ENCODE measurements at regions not wholly inside any gene's neighbourhood (a gene's known extent, or its start where the extent isn't known, plus 50 kb on each side); places are given as distances from the start of the nearest gene placed in this dataset.
"Not testable (repeated sequence)": the region's sequence is repeated elsewhere in the genome, so short reads cannot be mapped to it uniquely, and the experiment has no call there.

- H3K4me3 ChIP-seq, result no peak overlapping the region
- no peaks in the 10 kb centered on the region for H4K20me1 ChIP-seq
- no peaks in the 10 kb centered on the region for H3K9me3 ChIP-seq
- no peaks in the 10 kb centered on the region for H3K36me3 ChIP-seq
- H3K4me2 ChIP-seq, result peak overlapping the region; percentile 79
- TF ChIP-seq Cebpa-rat (IDR thresholded peaks at IDR 0.05), result no peak
- no peak overlapping the region for H3K27ac ChIP-seq
- peaks cover 73% of the 10 kb centered on the region for H3K4me1 ChIP-seq
- no peaks in the 10 kb centered on the region for H3K27me3 ChIP-seq
- H3K9ac ChIP-seq, result no peak overlapping the region
These were observed 166.5 kb downstream of the LAT start for GRCh38 chr16:29151317-29151716.

DNA sequence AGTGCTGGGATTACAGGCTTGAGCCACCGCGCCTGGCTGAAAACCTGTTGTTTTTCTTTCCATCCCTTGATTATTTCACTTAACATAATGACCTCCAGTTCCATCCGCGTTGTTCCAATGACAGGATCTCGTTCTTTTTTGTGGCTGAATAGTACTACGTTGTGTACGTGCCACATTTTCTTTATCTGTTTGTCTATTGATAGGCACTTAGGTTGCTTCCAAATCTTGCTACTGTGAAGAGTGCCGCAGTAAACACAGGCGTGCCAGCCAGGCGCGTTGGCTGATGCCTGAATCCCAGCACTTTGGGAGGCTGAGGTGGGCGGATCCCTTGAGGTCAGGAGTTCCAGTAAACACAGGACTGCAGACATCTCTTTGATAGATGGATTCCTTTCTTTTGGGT lies 165.1 kb downstream of the LAT start:
- not testable (repeated sequence) for H3K9me3 ChIP-seq, H3K27ac ChIP-seq, H3K27me3 ChIP-seq, H3K36me3 ChIP-seq, H4K20me1 ChIP-seq, H3K9ac ChIP-seq, H3K4me3 ChIP-seq
- Histone ChIP-seq H3K4me2 (peak overlapping the region; percentile 73), H3K4me1 (peaks cover 59% of the 10 kb centered on the region)

GRCh38 chr16:29148867-29149272 lies 164.0 kb downstream of the LAT start:
- no peaks in the 10 kb centered on the region for H3K9me3 ChIP-seq
- no peak overlapping the region for H3K27ac ChIP-seq
- TF ChIP-seq Cebpa-rat (IDR thresholded peaks at IDR 0.05), result no peak
- no peak overlapping the region for H3K4me3 ChIP-seq
- peaks cover 49% of the 10 kb centered on the region for H3K4me1 ChIP-seq
- no peaks in the 10 kb centered on the region for H4K20me1 ChIP-seq
- H3K9ac ChIP-seq, result no peak overlapping the region
- H3K27me3 ChIP-seq, result no peaks in the 10 kb centered on the region
- H3K36me3 ChIP-seq, result no peaks in the 10 kb centered on the region
- peak overlapping the region; percentile 73 for H3K4me2 ChIP-seq

GRCh38 chr16:29148131-29148691 lies 163.4 kb downstream of the LAT start:
- Histone ChIP-seq H3K9me3 (no peaks in the 10 kb centered on the region), H3K4me1 (peaks cover 42% of the 10 kb centered on the region), H3K4me2 (peak overlapping the region; percentile 73), H3K27me3 (no peaks in the 10 kb centered on the region), H3K27ac (no peak overlapping the region), H3K4me3 (no peak overlapping the region), H4K20me1 (no peaks in the 10 kb centered on the region), H3K9ac (no peak overlapping the region), H3K36me3 (no peaks in the 10 kb centered on the region)
- no peak for TF ChIP-seq Cebpa-rat (IDR thresholded peaks at IDR 0.05)

GRCh38 chr16:29147710-29148109 lies 162.9 kb downstream of the LAT start:
- peaks cover 37% of the 10 kb centered on the region for H3K4me1 ChIP-seq
- H3K27ac ChIP-seq, H3K9ac ChIP-seq, H3K4me2 ChIP-seq, H3K36me3 ChIP-seq, H3K9me3 ChIP-seq, H3K27me3 ChIP-seq, H4K20me1 ChIP-seq, H3K4me3 ChIP-seq: not testable (repeated sequence)

- not testable (repeated sequence) for H3K4me3 ChIP-seq, H3K4me2 ChIP-seq
- H3K4me1 ChIP-seq, result peaks cover 30% of the 10 kb centered on the region
These were observed 162.2 kb downstream of the LAT start for GRCh38 chr16:29146808-29147643.

GRCh38 chr16:29146266-29146665 lies 161.4 kb downstream of the LAT start:
- H3K4me2 ChIP-seq, result no peak overlapping the region

More at GRCh38 chr16:29146808-29147643, 162.2 kb downstream of the LAT start:
- not testable (repeated sequence) for H3K9me3 ChIP-seq, H3K36me3 ChIP-seq, H3K27me3 ChIP-seq, H4K20me1 ChIP-seq, H3K9ac ChIP-seq, H3K27ac ChIP-seq

GRCh38 chr16:29145486-29146225 lies 160.8 kb downstream of the LAT start:
- not testable (repeated sequence) for H3K9me3 ChIP-seq, H3K9ac ChIP-seq, H3K4me3 ChIP-seq, H3K36me3 ChIP-seq, H3K27ac ChIP-seq, H4K20me1 ChIP-seq, H3K27me3 ChIP-seq, H3K4me2 ChIP-seq
- peaks cover 21% of the 10 kb centered on the region for H3K4me1 ChIP-seq

More at GRCh38 chr16:29146266-29146665, 161.4 kb downstream of the LAT start:
- no peaks in the 10 kb centered on the region for H3K36me3 ChIP-seq
- no peaks in the 10 kb centered on the region for H4K20me1 ChIP-seq
- H3K4me3 ChIP-seq, result no peak overlapping the region
- H3K4me1 ChIP-seq, result peaks cover 23% of the 10 kb centered on the region
- H3K9ac ChIP-seq, result no peak overlapping the region
- no peaks in the 10 kb centered on the region for H3K27me3 ChIP-seq
- H3K27ac ChIP-seq, result no peak overlapping the region
- H3K9me3 ChIP-seq, result no peaks in the 10 kb centered on the region
- TF ChIP-seq Cebpa-rat (IDR thresholded peaks at IDR 0.05), result no peak

GRCh38 chr16:29145086-29145485 lies 160.2 kb downstream of the LAT start:
- H3K36me3 ChIP-seq, H4K20me1 ChIP-seq, H3K4me3 ChIP-seq, H3K9me3 ChIP-seq, H3K9ac ChIP-seq, H3K27ac ChIP-seq, H3K27me3 ChIP-seq, H3K4me2 ChIP-seq: not testable (repeated sequence)
- peaks cover 21% of the 10 kb centered on the region for H3K4me1 ChIP-seq

GRCh38 chr16:29144669-29145062 lies 159.8 kb downstream of the LAT start:
- H4K20me1 ChIP-seq, H3K9ac ChIP-seq, H3K4me2 ChIP-seq, H3K27ac ChIP-seq, H3K9me3 ChIP-seq, H3K4me3 ChIP-seq, H3K27me3 ChIP-seq, H3K36me3 ChIP-seq: not testable (repeated sequence)
- peaks cover 17% of the 10 kb centered on the region for H3K4me1 ChIP-seq

GRCh38 chr16:29143739-29144668 lies 159.2 kb downstream of the LAT start:
- H3K4me3 ChIP-seq, H3K27me3 ChIP-seq, H3K4me2 ChIP-seq, H3K27ac ChIP-seq, H4K20me1 ChIP-seq, H3K36me3 ChIP-seq, H3K9me3 ChIP-seq, H3K9ac ChIP-seq: not testable (repeated sequence)
- H3K4me1 ChIP-seq, result peaks cover 10% of the 10 kb centered on the region

DNA sequence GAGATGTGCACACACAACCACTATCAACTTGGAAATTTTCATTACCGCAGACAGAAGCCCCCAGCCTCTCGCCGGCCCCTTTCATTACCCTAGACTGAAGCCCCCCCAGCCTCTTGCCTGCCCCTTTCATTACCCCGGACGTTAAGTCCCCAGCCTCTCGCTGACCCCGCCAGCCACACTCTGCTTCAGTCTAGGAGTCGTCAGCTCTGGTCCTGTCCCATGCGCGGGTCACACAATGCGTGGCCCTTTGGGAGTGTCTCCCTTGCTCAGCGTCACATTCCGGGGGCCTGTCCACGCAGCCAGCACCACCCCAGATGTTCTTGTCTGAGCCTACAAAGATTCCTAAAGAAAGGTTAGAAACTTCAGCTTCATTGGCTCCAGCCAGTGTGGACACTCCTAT lies 157.7 kb downstream of the LAT start:
- not testable (repeated sequence) for H3K27ac ChIP-seq, H3K36me3 ChIP-seq, H3K4me2 ChIP-seq, H3K9ac ChIP-seq, H4K20me1 ChIP-seq, H3K27me3 ChIP-seq, H3K9me3 ChIP-seq, H3K4me3 ChIP-seq
- peaks cover 14% of the 10 kb centered on the region for H3K4me1 ChIP-seq
